Neural cell (in vitro differentiated cells): ENCODE measurements at regions not wholly inside any gene's neighbourhood (a gene's known extent, or its start where the extent isn't known, plus 50 kb on each side); places are given as distances from the start of the nearest gene placed in this dataset.

ENCODE experiments used
- CTCF ChIP-seq: fragments of 450-650 bp; IDR thresholded peaks from 2 replicates; pipeline ENCODE4 v1.5.1; 2014; ENCODE audit warnings: antibody characterized with exemption, mild to moderate bottlenecking, moderate library complexity; ENCODE audit not compliant: poor library complexity, severe bottlenecking
- EZH2 ChIP-seq: fragments of 200-600, 300-800 bp; shearing (Covaris generic), sonication (generic); IDR thresholded peaks from 2 replicates; pipeline ENCODE4 v1.6.1; 2014; ENCODE audit warnings: antibody characterized with exemption, low read length, borderline replicate concordance, mild to moderate bottlenecking; ENCODE audit not compliant: insufficient read depth, poor library complexity, severe bottlenecking
- POLR2AphosphoS5 ChIP-seq: IDR thresholded peaks from 2 replicates; pipeline ENCODE4 v1.6.1; 2012

- no peak for TF ChIP-seq POLR2AphosphoS5
- no peak for TF ChIP-seq EZH2
- TF ChIP-seq CTCF, result no peak
Measured at GRCh38 chr11:130582176-130582575, 133.7 kb downstream of the ADAMTS15 start.
